Stimulated activated effector memory CD8-positive, alpha-beta T cell treated with anti-CD3 and anti-CD28 coated beads, Interleukin-12 subunit alpha, Interleukin-12 subunit beta, amount 100 ng/mL, for 72 hours (primary cell): ENCODE measurements at regions not wholly inside any gene's neighbourhood (a gene's known extent, or its start where the extent isn't known, plus 50 kb on each side); places are given as distances from the start of the nearest gene placed in this dataset.
"Not testable (repeated sequence)": the region's sequence is repeated elsewhere in the genome, so short reads cannot be mapped to it uniquely, and the experiment has no call there.

Experiments used
- ATAC-seq: fragments of 150-1000 bp; cut with Tn5 transposase; 2 replicates; pipeline ENCODE4 v1.10.0; 2021
- DNase-seq, 2 donors: peaks; one replicate each; pipeline ENCODE4 v3.0.0; 2021 to 2022; ENCODE audit warnings: low spot score in 2 of 2
- H3K27ac Mint-ChIP-seq: one replicate; pipeline ENCODE4 v1.8.0; 2022; ENCODE audit warnings: mild to moderate bottlenecking, mixed read lengths
- H3K36me3 Mint-ChIP-seq: one replicate; pipeline ENCODE4 v1.8.0; 2022; ENCODE audit warnings: mild to moderate bottlenecking, mixed read lengths
- H3K4me1 Mint-ChIP-seq: one replicate; pipeline ENCODE4 v1.8.0; 2022; ENCODE audit warnings: mixed read lengths
- H3K4me3 Mint-ChIP-seq: one replicate; pipeline ENCODE4 v1.8.0; 2022; ENCODE audit warnings: mild to moderate bottlenecking, mixed read lengths
- H3K9me3 Mint-ChIP-seq: one replicate; pipeline ENCODE4 v1.8.0; 2022; ENCODE audit warnings: mixed read lengths

GRCh38 chr6:3616565-3617176 lies 134.8 kb downstream of the PXDC1 start:
- H3K27ac Mint-ChIP-seq: no peak overlapping the region
- no peaks in the 10 kb centered on the region for H3K36me3 Mint-ChIP-seq
- no peak for ATAC-seq
- DNase-seq: no peak
- H3K4me3 Mint-ChIP-seq: no peak overlapping the region
- H3K4me1 Mint-ChIP-seq: no peaks in the 10 kb centered on the region
- H3K9me3 Mint-ChIP-seq: no peaks in the 10 kb centered on the region

GRCh38 chr6:3615391-3616380 lies 135.8 kb downstream of the PXDC1 start:
- Mint-ChIP-seq H3K36me3 (no peaks in the 10 kb centered on the region), H3K4me3 (no peak overlapping the region), H3K9me3 (no peaks in the 10 kb centered on the region), H3K4me1 (no peaks in the 10 kb centered on the region), H3K27ac (no peak overlapping the region)
- ATAC-seq: no peak
- DNase-seq: no peak

- no peak for ATAC-seq
Observed at GRCh38 chr6:3614918-3615317, 136.6 kb downstream of the PXDC1 start.

GRCh38 chr6:3613565-3613964 lies 137.9 kb downstream of the PXDC1 start:
- DNase-seq, H3K36me3 Mint-ChIP-seq, H3K4me3 Mint-ChIP-seq, H3K27ac Mint-ChIP-seq, ATAC-seq, H3K9me3 Mint-ChIP-seq, H3K4me1 Mint-ChIP-seq: not testable (repeated sequence)

More at GRCh38 chr6:3614918-3615317, 136.6 kb downstream of the PXDC1 start:
- Mint-ChIP-seq H3K36me3 (no peaks in the 10 kb centered on the region), H3K27ac (no peak overlapping the region), H3K9me3 (no peaks in the 10 kb centered on the region), H3K4me3 (no peak overlapping the region), H3K4me1 (no peaks in the 10 kb centered on the region)
- no peak for DNase-seq

GRCh38 chr6:3612341-3613041 lies 139.0 kb downstream of the PXDC1 start:
- Mint-ChIP-seq H3K9me3 (no peaks in the 10 kb centered on the region), H3K36me3 (no peaks in the 10 kb centered on the region)

GRCh38 chr6:3610921-3611320 lies 140.6 kb downstream of the PXDC1 start:
- DNase-seq (no peak), ATAC-seq (no peak)
- no peaks in the 10 kb centered on the region for H3K36me3 Mint-ChIP-seq
- no peaks in the 10 kb centered on the region for H3K4me1 Mint-ChIP-seq
- H3K4me3 Mint-ChIP-seq: no peak overlapping the region
- H3K9me3 Mint-ChIP-seq: no peaks in the 10 kb centered on the region
- no peak overlapping the region for H3K27ac Mint-ChIP-seq

More at GRCh38 chr6:3612341-3613041, 139.0 kb downstream of the PXDC1 start:
- DNase-seq: no peak
- no peak for ATAC-seq
- Mint-ChIP-seq H3K4me3 (no peak overlapping the region), H3K4me1 (no peaks in the 10 kb centered on the region), H3K27ac (no peak overlapping the region)

- DNase-seq: no peak
- Mint-ChIP-seq H3K9me3 (no peaks in the 10 kb centered on the region), H3K27ac (no peak overlapping the region), H3K4me3 (no peak overlapping the region), H3K4me1 (no peaks in the 10 kb centered on the region), H3K36me3 (no peaks in the 10 kb centered on the region)
- no peak for ATAC-seq
Observed at GRCh38 chr6:3610206-3610605, 141.3 kb downstream of the PXDC1 start.

- H3K4me3 Mint-ChIP-seq: no peak overlapping the region
- DNase-seq (no peak), ATAC-seq (no peak)
- no peaks in the 10 kb centered on the region for H3K4me1 Mint-ChIP-seq
- no peak overlapping the region for H3K27ac Mint-ChIP-seq
- H3K9me3 Mint-ChIP-seq: no peaks in the 10 kb centered on the region
- H3K36me3 Mint-ChIP-seq: no peaks in the 10 kb centered on the region
Observed at GRCh38 chr6:3609388-3609787, 142.1 kb downstream of the PXDC1 start.

- Mint-ChIP-seq H3K4me1 (no peaks in the 10 kb centered on the region), H3K9me3 (no peaks in the 10 kb centered on the region), H3K36me3 (no peaks in the 10 kb centered on the region), H3K27ac (no peak overlapping the region), H3K4me3 (no peak overlapping the region)
- no peak for DNase-seq
- no peak for ATAC-seq
Observed at GRCh38 chr6:3608159-3608558, 143.4 kb downstream of the PXDC1 start.

GRCh38 chr6:3607599-3607998 lies 143.9 kb downstream of the PXDC1 start:
- no peak overlapping the region for H3K27ac Mint-ChIP-seq
- no peak overlapping the region for H3K4me3 Mint-ChIP-seq
- H3K36me3 Mint-ChIP-seq: no peaks in the 10 kb centered on the region
- no peaks in the 10 kb centered on the region for H3K4me1 Mint-ChIP-seq
- ATAC-seq (no peak), DNase-seq (no peak)
- peaks cover under 1% of the 10 kb centered on the region for H3K9me3 Mint-ChIP-seq

GRCh38 chr6:3607171-3607570 lies 144.3 kb downstream of the PXDC1 start:
- Mint-ChIP-seq H3K9me3 (peaks cover 5% of the 10 kb centered on the region), H3K4me1 (no peaks in the 10 kb centered on the region), H3K4me3 (no peak overlapping the region), H3K36me3 (no peaks in the 10 kb centered on the region), H3K27ac (no peak overlapping the region)
- DNase-seq (peak in 1 of 2 donors; percentile 22), ATAC-seq (no peak)

- Mint-ChIP-seq H3K27ac (no peak overlapping the region), H3K4me1 (no peaks in the 10 kb centered on the region), H3K4me3 (no peak overlapping the region), H3K9me3 (peaks cover 17% of the 10 kb centered on the region), H3K36me3 (no peaks in the 10 kb centered on the region)
- ATAC-seq (no peak), DNase-seq (peak in 1 of 2 donors; percentile 20)
Observed at GRCh38 chr6:3603340-3604130, 146.7 kb upstream of the SLC22A23 start.

- no peak for ATAC-seq
- peaks cover 17% of the 10 kb centered on the region for H3K9me3 Mint-ChIP-seq
- H3K4me3 Mint-ChIP-seq: no peak overlapping the region
Observed at GRCh38 chr6:3601570-3601969, 144.7 kb upstream of the SLC22A23 start.

GRCh38 chr6:3597500-3598064 lies 140.7 kb upstream of the SLC22A23 start:
- Mint-ChIP-seq H3K9me3 (peaks cover 16% of the 10 kb centered on the region), H3K4me3 (no peak overlapping the region), H3K27ac (no peak overlapping the region), H3K36me3 (no peaks in the 10 kb centered on the region), H3K4me1 (no peaks in the 10 kb centered on the region)
- ATAC-seq (no peak), DNase-seq (no peak)

More at GRCh38 chr6:3601570-3601969, 144.7 kb upstream of the SLC22A23 start:
- no peaks in the 10 kb centered on the region for H3K36me3 Mint-ChIP-seq
- H3K4me1 Mint-ChIP-seq: no peaks in the 10 kb centered on the region
- no peak for DNase-seq
- no peak overlapping the region for H3K27ac Mint-ChIP-seq
